ENCODE measurements at regions not wholly inside any gene's neighbourhood (a gene's known extent, or its start where the extent isn't known, plus 50 kb on each side); places are given as distances from the start of the nearest gene placed in this dataset.

GRCh38 chr5:90248640-90249039 is 160.9 kb downstream of the CETN3 start (continued):
- no peak for TF ChIP-seq CHD7 (IDR thresholded peaks at IDR 0.05; ENCODE audit: insufficient replicate concordance, low read length)
- no peak for TF ChIP-seq CBX5 (IDR thresholded peaks at IDR 0.05; ENCODE audit: low read depth, low read length)
- no peak for TF ChIP-seq HDAC2 (IDR thresholded peaks at IDR 0.05; ENCODE audit: borderline replicate concordance in 1 of 2, low read depth in 2 of 2, low read length in 2 of 2)
- TF ChIP-seq RBBP5 (IDR thresholded peaks at IDR 0.05; ENCODE audit: borderline replicate concordance, low read depth, low read length): no peak
- no peak for TF ChIP-seq ZNF274 (IDR thresholded peaks at IDR 0.05; ENCODE audit: borderline replicate concordance, extremely low read depth, low read length)
- TF ChIP-seq RNF2 (IDR thresholded peaks at IDR 0.05; ENCODE audit: borderline replicate concordance, low read depth, low read length, missing control alignments, poor library complexity, severe bottlenecking): no peak
- TF ChIP-seq POLR2A (IDR thresholded peaks at IDR 0.05; ENCODE audit: control extremely low read depth in 1 of 2, low read depth in 2 of 2, low read length in 2 of 2): no peak
